AG04450 (cell line): ENCODE measurements at regions not wholly inside any gene's neighbourhood (a gene's known extent, or its start where the extent isn't known, plus 50 kb on each side); places are given as distances from the start of the nearest gene placed in this dataset.

Source experiments
- CTCF ChIA-PET: fragments of 300-600, 350-600 bp; formaldehyde crosslinking; extraction: SDS; loops from one replicate; lab custom pipeline; 2022; ENCODE audit warnings: antibody characterized with exemption, inconsistent platforms; lab: Charles Lee
- POLR2A ChIA-PET: fragments of 350-600 bp; formaldehyde crosslinking; extraction: SDS; loops from one replicate; lab custom pipeline; 2021; ENCODE audit warnings: antibody characterized with exemption, inconsistent platforms; lab: Yijun Ruan, JAX
- DNase-seq: peaks from one replicate; pipeline ENCODE4 v3.0.0-alpha.2; 2011; ENCODE audit warnings: low read depth, low spot score
- H3K27ac ChIP-seq: one replicate; pipeline ENCODE4 v1.5.1; 2012; ENCODE audit warnings: low read depth, low read length, control low read depth
- H3K27me3 ChIP-seq: one replicate; pipeline ENCODE4 v1.6.0; 2012; ENCODE audit warnings: low read length; ENCODE audit not compliant: control insufficient read depth, insufficient read depth
- H3K4me3 ChIP-seq: 2 replicates; pipeline ENCODE4 v1.5.1; 2011; ENCODE audit warnings: mild to moderate bottlenecking, low read depth, low read length, control low read depth
- H3K9me3 ChIP-seq: 2 replicates; pipeline ENCODE4 v1.5.1; 2012; ENCODE audit warnings: low read length; ENCODE audit not compliant: control insufficient read depth, insufficient read depth
- CTCF ChIP-seq: IDR thresholded peaks from 2 replicates; pipeline ENCODE4 v1.5.1; 2011; ENCODE audit warnings: low read depth, low read length, control low read depth, inconsistent platforms

GRCh38 chr12:45490232-45490881, 239.1 kb upstream of the ARID2 start:
- H3K4me3 ChIP-seq: no peak overlapping the region
- no peak for DNase-seq
- no peaks in the 10 kb centered on the region for H3K9me3 ChIP-seq
- H3K27me3 ChIP-seq: no peaks in the 10 kb centered on the region
- no peak overlapping the region for H3K27ac ChIP-seq
- POLR2A ChIA-PET: no interaction called here
- TF ChIP-seq CTCF: no peak
- CTCF ChIA-PET: no interaction called here

- ChIA-PET CTCF (no interaction called here), POLR2A (no interaction called here)
- no peak for DNase-seq
- H3K27ac ChIP-seq: no peak overlapping the region
- no peaks in the 10 kb centered on the region for H3K27me3 ChIP-seq
- TF ChIP-seq CTCF: no peak
- no peak overlapping the region for H3K4me3 ChIP-seq
- no peaks in the 10 kb centered on the region for H3K9me3 ChIP-seq
Measured at GRCh38 chr12:45494279-45494678, 235.2 kb upstream of the ARID2 start.

- TF ChIP-seq CTCF: no peak
- DNase-seq: no peak
- Histone ChIP-seq H3K27ac (no peak overlapping the region), H3K4me3 (no peak overlapping the region), H3K9me3 (no peaks in the 10 kb centered on the region), H3K27me3 (peaks cover 3% of the 10 kb centered on the region)
- ChIA-PET CTCF (no interaction called here), POLR2A (no interaction called here)
Measured at GRCh38 chr12:45498645-45499044, 230.9 kb upstream of the ARID2 start.

GRCh38 chr12:45502481-45503128, 226.9 kb upstream of the ARID2 start:
- ChIA-PET CTCF (interaction anchor here (0.9 kb wide), 1 partner anchor 41 kb away, joined by 5 read pairs; no protein-coding TSS in a partner anchor), POLR2A (no interaction called here)
- Histone ChIP-seq H3K27me3 (peaks cover 3% of the 10 kb centered on the region), H3K4me3 (no peak overlapping the region), H3K27ac (no peak overlapping the region), H3K9me3 (no peaks in the 10 kb centered on the region)
- no peak for TF ChIP-seq CTCF
- no peak for DNase-seq

- no peak overlapping the region for H3K27ac ChIP-seq
- no peaks in the 10 kb centered on the region for H3K9me3 ChIP-seq
- TF ChIP-seq CTCF: no peak
- DNase-seq: no peak
- no peak overlapping the region for H3K4me3 ChIP-seq
- ChIA-PET POLR2A (no interaction called here), CTCF (no interaction called here)
- peaks cover 5% of the 10 kb centered on the region for H3K27me3 ChIP-seq
Measured at GRCh38 chr12:45503899-45504298, 225.6 kb upstream of the ARID2 start.
